MCF 10A (cell line): ENCODE measurements at regions not wholly inside any gene's neighbourhood (a gene's known extent, or its start where the extent isn't known, plus 50 kb on each side); places are given as distances from the start of the nearest gene placed in this dataset.
"Not testable (repeated sequence)": the region's sequence is repeated elsewhere in the genome, so short reads cannot be mapped to it uniquely, and the experiment has no call there.

ENCODE experiments used
- BruUV-seq: library from RNA; stranded (reverse); fragments of 400-500 nt; replicated peaks from 2 replicates; lab custom pipeline; 2021; lab: Mats Ljungman, UMichigan
- CTCF ChIA-PET: fragments of 300-600 bp; sonication (Branson Sonifier 250); formaldehyde crosslinking; extraction: SDS; loops from one replicate; lab custom pipeline; 2021; ENCODE audit warnings: antibody characterized with exemption, inconsistent platforms; lab: Yijun Ruan, JAX
- POLR2A ChIA-PET: fragments of 300-600, 350-650 bp; sonication (Branson Sonifier 250); formaldehyde crosslinking; extraction: SDS; loops from one replicate; lab custom pipeline; 2020; ENCODE audit warnings: antibody characterized with exemption, inconsistent platforms; lab: Yijun Ruan, JAX
- DNase-seq: peaks from one replicate; pipeline ENCODE4 v3.0.0-alpha.2; 2018; ENCODE audit not compliant: unreplicated experiment
- H3K27ac Mint-ChIP-seq: one replicate; pipeline ENCODE4 v1.8.0; 2022; ENCODE audit warnings: mild to moderate bottlenecking, low read depth, mixed read lengths; ENCODE audit not compliant: unreplicated experiment
- H3K27me3 Mint-ChIP-seq: one replicate; pipeline ENCODE4 v1.8.0; 2022; ENCODE audit warnings: mixed read lengths; ENCODE audit not compliant: insufficient read depth, unreplicated experiment
- H3K36me3 Mint-ChIP-seq: one replicate; pipeline ENCODE4 v1.8.0; 2022; ENCODE audit warnings: mild to moderate bottlenecking, moderate library complexity, mixed read lengths; ENCODE audit not compliant: insufficient read depth, unreplicated experiment
- H3K4me1 Mint-ChIP-seq: one replicate; pipeline ENCODE4 v1.8.0; 2022; ENCODE audit warnings: mixed read lengths; ENCODE audit not compliant: insufficient read depth, unreplicated experiment
- H3K4me3 Mint-ChIP-seq: one replicate; pipeline ENCODE4 v1.8.0; 2022; ENCODE audit warnings: mild to moderate bottlenecking, moderate library complexity, mixed read lengths; ENCODE audit not compliant: unreplicated experiment
- H3K9me3 Mint-ChIP-seq: one replicate; pipeline ENCODE4 v1.8.0; 2022; ENCODE audit warnings: mixed read lengths; ENCODE audit not compliant: unreplicated experiment
- intact Hi-C: fragments of 100-400 bp; cut with micrococcal nuclease; formaldehyde crosslinking; loops from 2 replicates; pipeline ENCODE4 v1.14.1; 2022
- TF ChIP-seq, protein P1 (sequence below): fragments of 200-600 bp; IDR thresholded peaks from one replicate; pipeline ENCODE4 v1.8.0; 2022; ENCODE audit warnings: antibody characterized with exemption, mild to moderate bottlenecking; ENCODE audit not compliant: unreplicated experiment

DNA sequence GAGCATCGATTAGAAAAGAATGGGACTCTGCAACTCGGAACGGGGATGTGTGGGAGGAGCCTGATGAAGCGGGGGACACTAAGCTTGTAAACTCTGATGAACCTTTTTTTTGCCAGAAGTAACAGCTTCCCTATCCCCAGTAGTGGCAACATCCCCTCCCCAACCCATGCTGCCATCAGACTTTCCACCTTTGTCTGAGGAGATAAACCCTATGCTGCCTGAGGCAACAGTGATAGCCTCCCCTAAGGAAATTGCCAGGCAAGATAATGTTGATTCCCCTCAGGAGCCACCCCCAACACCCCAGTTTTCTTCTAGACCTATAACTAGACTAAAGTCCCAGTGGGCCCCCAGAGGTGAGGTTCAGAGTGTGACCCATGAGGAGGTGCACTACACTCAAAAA lies 173.7 kb downstream of the AKR1D1 start:
- TF ChIP-seq, protein P1, sequence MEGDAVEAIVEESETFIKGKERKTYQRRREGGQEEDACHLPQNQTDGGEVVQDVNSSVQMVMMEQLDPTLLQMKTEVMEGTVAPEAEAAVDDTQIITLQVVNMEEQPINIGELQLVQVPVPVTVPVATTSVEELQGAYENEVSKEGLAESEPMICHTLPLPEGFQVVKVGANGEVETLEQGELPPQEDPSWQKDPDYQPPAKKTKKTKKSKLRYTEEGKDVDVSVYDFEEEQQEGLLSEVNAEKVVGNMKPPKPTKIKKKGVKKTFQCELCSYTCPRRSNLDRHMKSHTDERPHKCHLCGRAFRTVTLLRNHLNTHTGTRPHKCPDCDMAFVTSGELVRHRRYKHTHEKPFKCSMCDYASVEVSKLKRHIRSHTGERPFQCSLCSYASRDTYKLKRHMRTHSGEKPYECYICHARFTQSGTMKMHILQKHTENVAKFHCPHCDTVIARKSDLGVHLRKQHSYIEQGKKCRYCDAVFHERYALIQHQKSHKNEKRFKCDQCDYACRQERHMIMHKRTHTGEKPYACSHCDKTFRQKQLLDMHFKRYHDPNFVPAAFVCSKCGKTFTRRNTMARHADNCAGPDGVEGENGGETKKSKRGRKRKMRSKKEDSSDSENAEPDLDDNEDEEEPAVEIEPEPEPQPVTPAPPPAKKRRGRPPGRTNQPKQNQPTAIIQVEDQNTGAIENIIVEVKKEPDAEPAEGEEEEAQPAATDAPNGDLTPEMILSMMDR: no peak
- peaks cover 4% of the 10 kb centered on the region for H3K36me3 Mint-ChIP-seq
- H3K4me3 Mint-ChIP-seq: no peak overlapping the region
- intact Hi-C loops: no loop called here
- H3K9me3 Mint-ChIP-seq: peaks cover 18% of the 10 kb centered on the region
- no peak for DNase-seq
- no peak overlapping the region for H3K27ac Mint-ChIP-seq
- ChIA-PET CTCF (interaction anchor here (0.7 kb wide), 1 partner anchor 120 kb away, joined by 3 read pairs; no protein-coding TSS in a partner anchor), POLR2A (interaction anchor here (1.0 kb wide), 1 partner anchor 8 kb away, joined by 3 read pairs; no protein-coding TSS in a partner anchor)
- H3K27me3 Mint-ChIP-seq: no peaks in the 10 kb centered on the region
- H3K4me1 Mint-ChIP-seq: peaks cover 40% of the 10 kb centered on the region
- no TSS peak for BruUV-seq

DNA sequence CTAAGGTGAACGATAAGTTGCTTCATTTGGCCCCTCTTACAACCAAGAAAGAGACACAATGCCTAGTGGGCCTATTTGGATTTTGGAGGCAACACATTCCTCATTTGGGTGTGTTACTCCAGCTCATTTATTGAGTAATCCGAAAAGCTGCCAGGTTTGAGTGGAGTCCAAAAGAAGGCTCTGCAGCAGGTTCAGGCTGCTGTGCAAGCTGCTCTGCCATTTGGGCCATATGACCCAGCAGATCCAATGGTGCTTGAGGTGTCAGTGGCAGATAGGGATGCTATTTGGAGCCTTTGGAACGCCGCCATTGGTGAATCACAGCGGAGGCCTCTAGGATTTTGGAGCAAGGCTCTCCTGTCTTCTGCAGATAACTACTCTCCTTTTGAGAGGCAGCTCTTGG lies 176.4 kb downstream of the AKR1D1 start:
- ChIA-PET POLR2A (interaction anchor here (1.1 to 1.4 kb wide), 2 partner anchors 48 to 86 kb away, joined by 3 read pairs; no protein-coding TSS in a partner anchor), CTCF (interaction anchor here (1.0 kb wide), 1 partner anchor 13 kb away, joined by 3 read pairs; no protein-coding TSS in a partner anchor)
- BruUV-seq, H3K36me3 Mint-ChIP-seq, intact Hi-C loops, H3K4me3 Mint-ChIP-seq, H3K27me3 Mint-ChIP-seq: not testable (repeated sequence)
- Mint-ChIP-seq H3K9me3 (peaks cover 15% of the 10 kb centered on the region), H3K4me1 (peaks cover 27% of the 10 kb centered on the region), H3K27ac (peak overlapping the region; percentile 57)
- peak; percentile 72 for DNase-seq

DNA sequence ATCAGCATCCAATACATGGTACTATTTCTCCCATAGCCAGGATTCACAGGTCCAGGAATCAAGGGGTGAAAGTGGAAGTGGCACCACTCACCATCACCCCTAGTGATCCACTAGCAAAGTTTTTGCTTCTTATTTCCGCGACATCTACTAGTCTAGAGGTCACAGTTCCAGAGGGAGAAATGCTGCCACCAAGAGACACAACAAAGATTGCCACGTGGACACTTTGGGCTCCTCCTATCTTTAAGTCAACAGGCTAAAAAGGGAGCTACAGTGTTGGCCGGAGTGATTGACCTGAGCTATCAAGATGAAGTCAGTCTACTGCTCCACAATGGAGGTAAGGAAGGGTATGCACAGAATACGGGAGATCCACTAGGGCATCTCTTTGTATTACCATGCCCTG lies 178.2 kb downstream of the AKR1D1 start:
- ChIA-PET CTCF (interaction anchor here (0.6 to 0.7 kb wide), 3 partner anchors 21 to 472 kb away, joined by 3 read pairs; no protein-coding TSS in a partner anchor), POLR2A (interaction anchor here (0.6 kb wide), 1 partner anchor 197 kb away, joined by 3 read pairs; no protein-coding TSS in a partner anchor)
- H3K36me3 Mint-ChIP-seq: peaks cover 4% of the 10 kb centered on the region
- intact Hi-C loops: no loop called here
- peaks cover 13% of the 10 kb centered on the region for H3K9me3 Mint-ChIP-seq
- H3K27ac Mint-ChIP-seq: no peak overlapping the region
- H3K27me3 Mint-ChIP-seq: no peaks in the 10 kb centered on the region
- BruUV-seq: no TSS peak
- TF ChIP-seq, protein P1: no peak
- H3K4me1 Mint-ChIP-seq: peaks cover 26% of the 10 kb centered on the region
- H3K4me3 Mint-ChIP-seq: no peak overlapping the region
- DNase-seq: no peak

DNA sequence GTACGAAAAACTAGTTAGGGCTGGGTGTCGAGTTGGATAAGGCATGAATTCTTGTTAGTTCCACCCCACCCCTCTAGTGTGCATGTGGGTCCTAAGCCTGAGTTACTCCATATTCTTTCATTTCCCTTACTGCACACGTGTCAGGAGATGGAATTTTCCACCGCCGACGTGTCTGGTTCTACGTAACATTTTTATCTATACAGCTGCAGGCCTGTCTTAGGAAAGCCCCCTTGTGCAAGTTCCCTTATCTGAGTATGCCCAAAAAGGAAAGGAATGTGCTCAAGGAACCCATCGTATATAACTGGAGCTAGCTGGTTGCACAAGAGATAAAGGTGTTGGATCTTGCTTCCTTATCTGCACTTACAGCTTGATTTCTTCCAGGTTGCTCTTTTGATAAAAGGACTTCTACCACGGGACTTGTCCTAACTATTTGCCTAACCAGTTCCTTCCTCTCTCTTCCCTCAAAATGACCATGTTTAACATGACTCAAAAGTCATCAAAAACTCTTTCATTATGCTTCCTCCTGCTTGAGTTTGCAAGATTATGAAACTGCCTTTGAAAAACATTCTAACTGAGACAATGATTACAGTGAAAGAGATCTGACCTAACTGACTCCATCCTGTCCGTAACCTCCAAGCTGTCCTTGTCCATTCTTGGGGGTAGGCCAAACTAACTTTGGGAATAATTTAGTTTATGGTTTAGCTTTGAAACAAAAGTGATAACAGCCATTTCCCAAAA lies 181.4 kb downstream of the AKR1D1 start:
- H3K36me3 Mint-ChIP-seq: peaks cover 4% of the 10 kb centered on the region
- no peaks in the 10 kb centered on the region for H3K27me3 Mint-ChIP-seq
- DNase-seq: no peak
- H3K4me3 Mint-ChIP-seq: no peak overlapping the region
- TF ChIP-seq, protein P1: no peak
- ChIA-PET POLR2A (interaction anchor here (0.5 to 1.4 kb wide), 2 partner anchors 8 to 91 kb away, joined by 3 read pairs; no protein-coding TSS in a partner anchor), CTCF (interaction anchor here (0.6 kb wide), 1 partner anchor 18 kb away, joined by 3 read pairs; no protein-coding TSS in a partner anchor)
- no TSS peak for BruUV-seq
- peaks cover 15% of the 10 kb centered on the region for H3K4me1 Mint-ChIP-seq
- intact Hi-C loops: no loop called here
- peaks cover 13% of the 10 kb centered on the region for H3K9me3 Mint-ChIP-seq
- no peak overlapping the region for H3K27ac Mint-ChIP-seq
